Keratinocyte (primary cell): ENCODE measurements at regions not wholly inside any gene's neighbourhood (a gene's known extent, or its start where the extent isn't known, plus 50 kb on each side); places are given as distances from the start of the nearest gene placed in this dataset.

Source experiments
- DNase-seq: peaks from one replicate; pipeline ENCODE4 v3.0.0-alpha.2; 2011; ENCODE audit warnings: low read depth, missing footprints, low spot score
- FAIRE-seq: peaks from 2 replicates; lab custom pipeline; 2011; peaks lifted over from hg19 to GRCh38; lab: Jason Lieb, UNC
- H2AFZ ChIP-seq: 2 replicates; pipeline ENCODE4 v1.6.0; 2012; ENCODE audit warnings: low read length, control low read depth, inconsistent platforms; ENCODE audit not compliant: control insufficient read depth
- H3K27ac ChIP-seq: 2 replicates; pipeline ENCODE4 v1.5.1; 2011; ENCODE audit warnings: low read length; ENCODE audit not compliant: control insufficient read depth, insufficient read depth
- H3K27me3 ChIP-seq: 3 replicates; pipeline ENCODE4 v1.6.0; 2011; ENCODE audit warnings: low read length; ENCODE audit not compliant: control insufficient read depth, insufficient read depth; ENCODE audit errors: extremely low read depth
- H3K36me3 ChIP-seq, 2 experiments: 2 replicates in 1 of 2; 3 replicates in 1 of 2; pipeline ENCODE4 v1.5.1; 2011; ENCODE audit warnings: low read length in 2 of 2, mild to moderate bottlenecking in 1 of 2; ENCODE audit not compliant: control insufficient read depth in 2 of 2, insufficient read depth in 2 of 2; ENCODE audit errors: extremely low read depth in 1 of 2
- H3K4me1 ChIP-seq: 3 replicates; pipeline ENCODE4 v1.5.1; 2011; ENCODE audit warnings: low read length; ENCODE audit not compliant: control insufficient read depth, insufficient read depth; ENCODE audit errors: extremely low read depth
- H3K4me2 ChIP-seq: 3 replicates; pipeline ENCODE4 v1.6.0; 2011; ENCODE audit warnings: low read depth, low read length; ENCODE audit not compliant: control insufficient read depth, insufficient read depth; ENCODE audit errors: extremely low read depth
- H3K4me3 ChIP-seq, 3 experiments: fragments of 200-600 bp in 1 of 3; sonication (generic) in 1 of 3; 2 replicates in 2 of 3; 3 replicates in 1 of 3; pipeline ENCODE4 v1.5.1; 2011 to 2016; ENCODE audit warnings: low read length in 3 of 3, mild to moderate bottlenecking in 3 of 3, control low read depth in 2 of 3, inconsistent platforms in 1 of 3, low read depth in 1 of 3, mixed read lengths in 1 of 3, mixed run types in 1 of 3, moderate library complexity in 1 of 3; ENCODE audit not compliant: control insufficient read depth in 2 of 3, insufficient read depth in 2 of 3; ENCODE audit errors: extremely low read depth in 1 of 3
- H3K79me2 ChIP-seq: 2 replicates; pipeline ENCODE4 v1.6.0; 2012; ENCODE audit warnings: low read length; ENCODE audit not compliant: control insufficient read depth, insufficient read depth
- H3K9ac ChIP-seq: 3 replicates; pipeline ENCODE4 v1.6.0; 2011; ENCODE audit warnings: low read length; ENCODE audit not compliant: control insufficient read depth, insufficient read depth; ENCODE audit errors: extremely low read depth
- H3K9me1 ChIP-seq: 3 replicates; pipeline ENCODE4 v1.6.0; 2011; ENCODE audit warnings: low read length; ENCODE audit not compliant: control insufficient read depth, insufficient read depth; ENCODE audit errors: extremely low read depth
- H3K9me3 ChIP-seq: 2 replicates; pipeline ENCODE4 v1.5.1; 2012; ENCODE audit warnings: low read depth, low read length; ENCODE audit not compliant: control insufficient read depth
- H4K20me1 ChIP-seq: 3 replicates; pipeline ENCODE4 v1.6.0; 2011; ENCODE audit warnings: low read length; ENCODE audit not compliant: control insufficient read depth, insufficient read depth; ENCODE audit errors: extremely low read depth
- EZH2 ChIP-seq: IDR thresholded peaks from one replicate; pipeline ENCODE4 v1.6.1; 2012; ENCODE audit warnings: inconsistent platforms, mild to moderate bottlenecking, low read length, moderate library complexity
- dilution Hi-C: fragments of 300-500 bp; cut with MboI; formaldehyde crosslinking; loops from one replicate; pipeline ENCODE4 v1.7.0; 2020; ENCODE audit warnings: low sequenced_read_pairs; ENCODE audit not compliant: extremely low pct_ligation_motif_present
- TF ChIP-seq, protein P1 (sequence below), 3 experiments: IDR thresholded peaks in 1 of 3; conservative IDR thresholded peaks in 1 of 3; optimal IDR thresholded peaks in 1 of 3; 2 replicates in 2 of 3; 3 replicates in 1 of 3; pipeline versions ENCODE3 to v1.5.1; 2011; ENCODE audit warnings: low read length in 3 of 3, mild to moderate bottlenecking in 3 of 3, moderate library complexity in 2 of 3, control low read depth in 1 of 3, inconsistent platforms in 1 of 3; ENCODE audit not compliant: insufficient read depth in 2 of 3; ENCODE audit errors: extremely low read depth in 1 of 3

DNA sequence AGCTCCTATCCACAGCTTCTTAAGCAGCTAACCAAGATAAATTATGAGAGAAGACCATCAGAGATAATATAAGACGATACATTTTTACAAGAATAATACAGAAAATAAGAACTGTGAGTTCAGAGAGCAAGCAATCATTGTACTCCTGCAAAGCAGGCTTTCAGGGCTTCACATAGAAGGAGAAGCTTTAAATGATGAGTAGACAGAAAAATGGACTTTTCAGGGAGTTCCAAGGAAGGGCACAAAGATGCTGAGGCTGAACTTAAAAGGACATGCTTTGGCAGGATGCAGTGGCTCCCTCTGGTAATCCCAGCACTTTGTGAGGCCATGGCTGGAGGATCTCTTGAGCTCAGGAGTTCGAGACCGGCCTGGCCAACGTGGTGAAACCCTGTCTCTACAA lies 159.5 kb downstream of the POU4F1 start:
- no peaks in the 10 kb centered on the region for H3K9me1 ChIP-seq
- H3K79me2 ChIP-seq: no peaks in the 10 kb centered on the region
- H3K4me2 ChIP-seq: no peak overlapping the region
- no peak for FAIRE-seq
- H3K9me3 ChIP-seq: no peaks in the 10 kb centered on the region
- DNase-seq: no peak
- no peaks in the 10 kb centered on the region for H3K36me3 ChIP-seq
- TF ChIP-seq, protein P1, sequence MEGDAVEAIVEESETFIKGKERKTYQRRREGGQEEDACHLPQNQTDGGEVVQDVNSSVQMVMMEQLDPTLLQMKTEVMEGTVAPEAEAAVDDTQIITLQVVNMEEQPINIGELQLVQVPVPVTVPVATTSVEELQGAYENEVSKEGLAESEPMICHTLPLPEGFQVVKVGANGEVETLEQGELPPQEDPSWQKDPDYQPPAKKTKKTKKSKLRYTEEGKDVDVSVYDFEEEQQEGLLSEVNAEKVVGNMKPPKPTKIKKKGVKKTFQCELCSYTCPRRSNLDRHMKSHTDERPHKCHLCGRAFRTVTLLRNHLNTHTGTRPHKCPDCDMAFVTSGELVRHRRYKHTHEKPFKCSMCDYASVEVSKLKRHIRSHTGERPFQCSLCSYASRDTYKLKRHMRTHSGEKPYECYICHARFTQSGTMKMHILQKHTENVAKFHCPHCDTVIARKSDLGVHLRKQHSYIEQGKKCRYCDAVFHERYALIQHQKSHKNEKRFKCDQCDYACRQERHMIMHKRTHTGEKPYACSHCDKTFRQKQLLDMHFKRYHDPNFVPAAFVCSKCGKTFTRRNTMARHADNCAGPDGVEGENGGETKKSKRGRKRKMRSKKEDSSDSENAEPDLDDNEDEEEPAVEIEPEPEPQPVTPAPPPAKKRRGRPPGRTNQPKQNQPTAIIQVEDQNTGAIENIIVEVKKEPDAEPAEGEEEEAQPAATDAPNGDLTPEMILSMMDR (optimal IDR thresholded peaks at IDR 0.05 in 1 of 3, IDR thresholded peaks at IDR 0.05 in 1 of 3, conservative IDR thresholded peaks at IDR 0.05 in 1 of 3; ENCODE audit: extremely low read depth in 1 of 3, insufficient read depth in 2 of 3, low read length in 3 of 3): no peak
- no peak for TF ChIP-seq EZH2
- no peak overlapping the region for H3K4me3 ChIP-seq
- H3K27ac ChIP-seq: no peak overlapping the region
- H3K9ac ChIP-seq: no peak overlapping the region
- H2AFZ ChIP-seq: no peak overlapping the region
- no peaks in the 10 kb centered on the region for H3K4me1 ChIP-seq
- no peaks in the 10 kb centered on the region for H3K27me3 ChIP-seq
- dilution Hi-C loops: no loop called here
- H4K20me1 ChIP-seq: no peaks in the 10 kb centered on the region

DNA sequence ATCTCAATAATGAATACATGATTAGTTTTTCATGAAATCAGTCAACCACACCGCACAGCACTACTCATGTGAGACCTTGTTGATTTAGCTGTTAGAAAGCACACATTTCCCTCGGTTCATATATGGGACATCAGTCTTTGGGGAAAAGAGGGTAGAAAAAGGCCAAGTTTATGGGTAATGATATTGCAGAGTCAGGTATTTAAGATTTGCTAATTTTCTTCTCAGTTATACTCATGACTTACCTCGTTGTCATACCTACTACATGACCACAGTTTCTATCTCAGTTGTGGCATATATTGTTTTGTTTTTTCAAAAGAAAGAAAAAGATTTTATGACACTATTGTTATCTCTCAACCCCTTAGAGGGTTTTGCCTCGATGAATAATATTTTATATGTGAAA lies 165.6 kb downstream of the POU4F1 start:
- Histone ChIP-seq H3K79me2 (no peaks in the 10 kb centered on the region), H3K36me3 (no peaks in the 10 kb centered on the region), H4K20me1 (no peaks in the 10 kb centered on the region), H3K4me2 (no peak overlapping the region), H3K9ac (no peak overlapping the region), H3K9me3 (no peaks in the 10 kb centered on the region), H3K27ac (no peak overlapping the region), H3K27me3 (no peaks in the 10 kb centered on the region), H3K4me3 (no peak overlapping the region), H3K4me1 (no peaks in the 10 kb centered on the region), H3K9me1 (no peaks in the 10 kb centered on the region), H2AFZ (no peak overlapping the region)
- no peak for DNase-seq
- no peak for FAIRE-seq
- no peak for TF ChIP-seq EZH2
- TF ChIP-seq, protein P1 (optimal IDR thresholded peaks at IDR 0.05 in 1 of 3, IDR thresholded peaks at IDR 0.05 in 1 of 3, conservative IDR thresholded peaks at IDR 0.05 in 1 of 3; ENCODE audit: extremely low read depth in 1 of 3, insufficient read depth in 2 of 3, low read length in 3 of 3): no peak
- dilution Hi-C loops: no loop called here
